ENCODE measurements at regions not wholly inside any gene's neighbourhood (a gene's known extent, or its start where the extent isn't known, plus 50 kb on each side); places are given as distances from the start of the nearest gene placed in this dataset.

- no peak for TF ChIP-seq CTCF (IDR thresholded peaks at IDR 0.05; ENCODE audit: control extremely low read depth, extremely low read depth, low read depth, missing control alignments)
- DNase-seq (ENCODE audit: extremely low spot score) = no peak
- ChIA-PET POLR2A (no interaction called here), CTCF (no interaction called here)
These were observed 111.1 kb upstream of the GPR149 start for GRCh38 chr3:154540950-154541604.

- TF ChIP-seq CTCF (IDR thresholded peaks at IDR 0.05; ENCODE audit: control extremely low read depth, extremely low read depth, low read depth, missing control alignments) = no peak
- ChIA-PET POLR2A (no interaction called here), CTCF (interaction anchor here (1.0 kb wide), 1 partner anchor 36 kb away, joined by 3 read pairs; no protein-coding TSS in a partner anchor)
- no peak for DNase-seq (ENCODE audit: extremely low spot score)
These were observed 108.8 kb upstream of the GPR149 start for GRCh38 chr3:154538566-154539360.

DNA sequence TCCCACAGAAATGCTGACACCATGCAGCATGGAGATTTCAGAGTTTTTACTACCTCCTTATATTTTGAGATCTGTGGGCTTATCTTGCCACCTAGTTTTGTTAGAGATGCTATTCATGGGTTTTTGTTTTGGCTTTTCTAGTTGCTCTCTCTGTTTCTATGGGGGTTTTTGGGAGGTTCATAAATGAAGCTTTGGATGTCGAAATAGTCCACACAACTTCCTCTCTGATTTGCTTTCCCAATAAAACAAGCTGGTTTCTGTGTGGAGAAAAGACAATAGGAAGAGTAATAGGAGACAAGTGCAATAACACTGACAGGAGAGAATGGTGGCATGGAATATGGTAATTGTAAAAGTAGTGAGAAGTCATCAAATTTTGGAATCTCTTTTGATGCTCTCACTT is 106.8 kb upstream of the GPR149 start:
- no peak for DNase-seq (ENCODE audit: extremely low spot score)
- CTCF ChIA-PET = no interaction called here
- POLR2A ChIA-PET = no interaction called here
- no peak for TF ChIP-seq CTCF (IDR thresholded peaks at IDR 0.05; ENCODE audit: control extremely low read depth, extremely low read depth, low read depth, missing control alignments)

GRCh38 chr3:154522036-154522602 is 92.1 kb upstream of the GPR149 start:
- TF ChIP-seq CTCF (IDR thresholded peaks at IDR 0.05; ENCODE audit: control extremely low read depth, extremely low read depth, low read depth, missing control alignments) = no peak
- CTCF ChIA-PET = no interaction called here
- POLR2A ChIA-PET = no interaction called here
- no peak for DNase-seq (ENCODE audit: extremely low spot score)

DNA sequence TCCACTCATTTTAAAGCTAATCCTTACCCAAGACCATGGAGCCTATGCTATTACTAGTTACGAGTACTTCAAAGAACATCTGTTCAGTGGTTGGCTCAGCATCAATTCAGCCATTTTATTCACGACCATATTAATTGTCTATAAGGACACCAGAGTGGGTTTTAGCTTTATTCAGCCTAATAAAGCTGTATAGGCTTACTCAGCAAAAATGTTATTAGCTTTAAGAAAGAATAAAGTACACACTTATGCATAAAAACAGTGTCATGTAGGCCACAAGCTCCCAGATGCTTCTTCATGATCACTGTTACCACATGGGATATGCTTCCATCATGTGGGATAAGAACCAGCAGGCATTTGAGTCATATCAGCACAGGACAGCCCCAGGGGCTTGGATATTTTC is 87.4 kb upstream of the GPR149 start:
- no peak for DNase-seq (ENCODE audit: extremely low spot score)
- no peak for TF ChIP-seq CTCF (IDR thresholded peaks at IDR 0.05; ENCODE audit: control extremely low read depth, extremely low read depth, low read depth, missing control alignments)
- ChIA-PET POLR2A (no interaction called here), CTCF (interaction anchor here (1.6 kb wide), 1 partner anchor 9 kb away, joined by 5 read pairs; no protein-coding TSS in a partner anchor)

GRCh38 chr3:154515921-154516320 is 85.9 kb upstream of the GPR149 start:
- TF ChIP-seq CTCF (IDR thresholded peaks at IDR 0.05; ENCODE audit: control extremely low read depth, extremely low read depth, low read depth, missing control alignments) = no peak
- ChIA-PET CTCF (no interaction called here), POLR2A (no interaction called here)
- no peak for DNase-seq (ENCODE audit: extremely low spot score)

Data from GM10248 (cell line).